ENCODE measurements at regions not wholly inside any gene's neighbourhood (a gene's known extent, or its start where the extent isn't known, plus 50 kb on each side); places are given as distances from the start of the nearest gene placed in this dataset.
A peak's percentile ranks its signal among the peaks of the same experiment; 100 is the strongest.

DNA sequence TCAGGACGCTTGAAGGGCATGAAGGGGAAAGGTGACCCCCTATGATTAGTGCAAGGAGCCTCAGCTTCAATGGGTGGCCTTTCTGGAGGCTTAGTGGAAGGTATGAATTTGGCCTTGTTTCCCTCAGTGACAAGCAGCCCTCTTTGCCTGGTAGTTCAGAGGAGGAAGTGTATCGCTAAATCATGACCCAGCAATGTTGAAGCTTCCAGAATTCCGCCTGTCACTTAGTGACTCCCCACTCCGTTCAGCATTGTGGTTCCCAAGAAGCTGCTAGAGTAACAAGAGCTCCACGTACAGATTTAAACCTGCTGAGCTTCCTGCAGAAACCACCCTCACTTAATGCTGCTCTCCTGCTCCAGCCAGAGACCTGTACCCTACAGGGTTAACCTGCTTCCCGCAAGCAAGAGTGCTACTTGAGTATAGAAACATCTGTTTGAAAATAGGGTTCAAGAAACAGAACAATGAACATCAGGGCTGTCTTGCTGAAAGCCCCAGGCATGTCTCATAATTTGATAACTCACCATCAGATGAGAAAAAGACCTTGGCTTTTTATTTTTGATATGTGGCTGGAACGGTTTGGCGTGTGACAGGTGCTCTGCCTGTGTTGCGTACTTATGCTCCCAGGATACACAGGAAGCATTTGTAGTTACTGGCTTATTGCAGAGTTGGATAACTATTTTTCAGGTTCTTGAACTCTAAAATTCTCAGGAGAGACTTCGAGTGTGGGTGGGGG is 105.2 kb downstream of the UCHL1 start:
- Histone ChIP-seq H3K36me3 (no peaks in the 10 kb centered on the region), H3K4me1 (ENCODE audit: control insufficient read depth in 1 of 2, low read depth in 2 of 2) (peaks cover 26 to 54% of the 10 kb centered on the region in 2 donors), H3K27me3 (replicated peaks; ENCODE audit: insufficient read depth) (no peaks in the 10 kb centered on the region), H3K27ac (peak overlapping the region; percentile 78 to 92), H3K4me3 (peak overlapping the region; percentile 93), H3K9me3 (no peaks in the 10 kb centered on the region)
- ATAC-seq (ENCODE audit: insufficient number of reproducible peaks, low FRiP score, low read depth) (no peak), DNase-seq (ENCODE audit: low spot score) (no peak)
- TF ChIP-seq, protein P1, sequence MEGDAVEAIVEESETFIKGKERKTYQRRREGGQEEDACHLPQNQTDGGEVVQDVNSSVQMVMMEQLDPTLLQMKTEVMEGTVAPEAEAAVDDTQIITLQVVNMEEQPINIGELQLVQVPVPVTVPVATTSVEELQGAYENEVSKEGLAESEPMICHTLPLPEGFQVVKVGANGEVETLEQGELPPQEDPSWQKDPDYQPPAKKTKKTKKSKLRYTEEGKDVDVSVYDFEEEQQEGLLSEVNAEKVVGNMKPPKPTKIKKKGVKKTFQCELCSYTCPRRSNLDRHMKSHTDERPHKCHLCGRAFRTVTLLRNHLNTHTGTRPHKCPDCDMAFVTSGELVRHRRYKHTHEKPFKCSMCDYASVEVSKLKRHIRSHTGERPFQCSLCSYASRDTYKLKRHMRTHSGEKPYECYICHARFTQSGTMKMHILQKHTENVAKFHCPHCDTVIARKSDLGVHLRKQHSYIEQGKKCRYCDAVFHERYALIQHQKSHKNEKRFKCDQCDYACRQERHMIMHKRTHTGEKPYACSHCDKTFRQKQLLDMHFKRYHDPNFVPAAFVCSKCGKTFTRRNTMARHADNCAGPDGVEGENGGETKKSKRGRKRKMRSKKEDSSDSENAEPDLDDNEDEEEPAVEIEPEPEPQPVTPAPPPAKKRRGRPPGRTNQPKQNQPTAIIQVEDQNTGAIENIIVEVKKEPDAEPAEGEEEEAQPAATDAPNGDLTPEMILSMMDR (IDR thresholded peaks at IDR 0.05): no peak

DNA sequence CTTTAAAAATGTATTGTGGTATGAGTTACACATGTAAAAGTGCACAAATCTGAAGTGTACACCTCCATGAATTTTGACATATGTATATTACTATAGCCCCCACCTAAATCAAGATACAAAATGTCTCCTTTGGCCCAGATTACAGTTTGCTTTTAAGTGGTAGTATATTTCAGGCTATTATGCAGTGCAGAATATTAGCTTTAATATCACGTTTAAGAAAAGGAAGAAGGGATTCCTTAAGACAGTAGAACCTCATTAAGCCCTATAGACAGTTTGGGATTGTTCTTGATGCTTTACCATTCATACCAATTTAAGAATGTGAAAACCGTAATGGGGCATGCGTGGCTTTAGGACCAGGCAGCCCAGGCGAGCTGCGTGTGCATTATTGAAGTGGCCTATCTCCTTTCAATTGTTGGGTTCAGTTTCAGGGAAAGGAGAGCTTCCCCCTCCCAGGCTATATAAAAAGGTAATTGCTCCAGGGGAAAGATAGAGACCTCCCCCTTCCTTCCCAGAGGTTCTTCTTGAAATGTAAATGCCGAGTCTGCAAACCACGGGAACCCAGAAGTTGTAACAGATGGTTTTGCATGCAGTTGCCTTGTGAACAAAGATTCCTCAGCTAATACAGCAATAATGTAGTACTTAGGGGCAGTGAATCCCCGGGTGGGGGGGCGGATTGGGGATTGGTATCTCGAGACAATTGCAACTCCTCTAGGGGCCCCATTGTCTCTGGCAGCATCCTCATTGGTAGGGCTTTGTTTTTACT is 106.1 kb downstream of the UCHL1 start:
- no peak for DNase-seq (ENCODE audit: low spot score)
- TF ChIP-seq, protein P1 (IDR thresholded peaks at IDR 0.05): no peak
- Histone ChIP-seq H3K36me3 (no peaks in the 10 kb centered on the region), H3K9me3 (no peaks in the 10 kb centered on the region), H3K27ac (peak overlapping the region; percentile 78 to 92), H3K4me3 (peak overlapping the region; percentile 93), H3K27me3 (replicated peaks; ENCODE audit: insufficient read depth) (no peaks in the 10 kb centered on the region), H3K4me1 (ENCODE audit: control insufficient read depth in 1 of 2, low read depth in 2 of 2) (peaks cover 26 to 55% of the 10 kb centered on the region in 2 donors)
- ATAC-seq (ENCODE audit: insufficient number of reproducible peaks, low FRiP score, low read depth): no peak

DNA sequence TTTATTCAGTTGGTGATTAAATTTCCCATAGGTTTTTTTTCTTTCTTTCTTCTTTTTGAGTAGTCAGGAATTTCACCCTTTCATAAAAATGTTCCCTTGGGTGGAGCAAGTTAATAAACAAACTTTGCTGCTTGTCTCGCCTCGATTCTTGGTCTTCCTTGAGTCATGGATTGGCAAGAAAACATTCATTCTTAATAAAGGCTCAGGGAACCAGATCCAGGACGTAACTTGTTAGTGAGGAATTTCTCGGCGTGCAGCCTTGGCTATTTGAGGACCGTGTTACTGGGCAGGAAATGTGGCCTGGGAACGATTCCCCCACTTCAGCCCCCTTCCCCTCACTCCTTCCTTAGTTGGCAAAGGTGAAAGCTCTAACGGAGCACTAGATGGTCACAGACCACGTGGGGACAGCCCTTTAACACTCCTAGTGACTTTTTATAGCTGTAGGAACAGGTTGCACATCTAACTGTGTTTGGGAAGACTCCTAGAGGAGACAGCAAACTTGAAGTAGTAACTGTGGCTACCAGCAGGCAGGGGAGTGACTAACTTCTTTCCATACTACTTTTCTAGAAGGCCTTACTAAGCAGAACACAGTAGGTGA is 106.8 kb downstream of the UCHL1 start:
- no peaks in the 10 kb centered on the region for H3K36me3 ChIP-seq
- peak overlapping the region; percentile 78 to 92 for H3K27ac ChIP-seq
- no peaks in the 10 kb centered on the region for H3K9me3 ChIP-seq
- ATAC-seq (ENCODE audit: insufficient number of reproducible peaks, low FRiP score, low read depth) (peak; percentile 45), DNase-seq (ENCODE audit: low spot score) (no peak)
- peaks cover 24 to 52% of the 10 kb centered on the region in 2 donors for H3K4me1 ChIP-seq (ENCODE audit: control insufficient read depth in 1 of 2, low read depth in 2 of 2)
- no peaks in the 10 kb centered on the region for H3K27me3 ChIP-seq (replicated peaks; ENCODE audit: insufficient read depth)
- peak overlapping the region; percentile 93 for H3K4me3 ChIP-seq
- TF ChIP-seq, protein P1 (IDR thresholded peaks at IDR 0.05): no peak

DNA sequence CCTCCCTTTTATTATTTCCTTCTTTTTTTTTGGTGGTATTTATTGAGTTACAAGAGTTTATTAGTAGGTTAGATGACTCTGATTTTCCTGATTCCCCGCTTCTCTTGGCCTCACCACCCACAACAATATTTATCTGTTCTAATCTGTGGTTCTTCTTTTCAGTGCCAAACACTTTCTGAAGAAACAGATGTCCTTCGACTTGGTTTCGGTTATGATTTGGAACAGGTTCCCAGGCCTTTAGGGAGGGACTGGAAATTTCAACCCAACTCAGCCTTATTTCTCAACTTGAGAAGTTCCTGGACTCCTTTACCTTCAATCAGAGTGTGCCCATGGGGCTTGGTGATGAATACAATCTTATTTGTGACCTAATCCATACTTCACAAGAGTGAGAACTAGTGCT is 108.1 kb downstream of the UCHL1 start:
- Histone ChIP-seq H3K27me3 (replicated peaks; ENCODE audit: insufficient read depth) (no peaks in the 10 kb centered on the region), H3K9me3 (no peaks in the 10 kb centered on the region), H3K27ac (peak overlapping the region; percentile 78 to 92), H3K4me1 (ENCODE audit: control insufficient read depth in 1 of 2, low read depth in 2 of 2) (peaks cover 19 to 53% of the 10 kb centered on the region in 2 donors), H3K4me3 (peak overlapping the region; percentile 26), H3K36me3 (no peaks in the 10 kb centered on the region)
- DNase-seq (ENCODE audit: low spot score) (no peak), ATAC-seq (ENCODE audit: insufficient number of reproducible peaks, low FRiP score, low read depth) (no peak)
- TF ChIP-seq, protein P1 (IDR thresholded peaks at IDR 0.05): no peak

DNA sequence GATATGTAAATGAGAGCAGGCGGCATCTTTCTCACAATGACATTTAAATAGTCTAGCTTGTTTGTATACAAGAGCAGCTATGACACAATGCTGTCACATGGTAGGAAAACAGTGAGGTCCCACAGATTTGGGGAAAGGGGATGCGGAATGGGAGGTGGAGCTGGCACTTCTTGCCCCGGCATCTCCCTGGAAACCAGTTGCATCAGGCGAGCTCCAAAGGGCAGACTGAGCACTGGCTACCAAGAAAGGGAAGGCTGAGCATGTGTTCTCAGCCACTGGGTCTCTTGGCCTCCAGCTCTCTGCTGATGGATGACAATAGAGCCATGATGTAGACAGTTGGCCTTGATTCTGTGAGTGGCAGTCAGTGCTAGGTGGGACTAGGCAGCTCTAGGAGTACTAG is 109.0 kb downstream of the UCHL1 start:
- Histone ChIP-seq H3K36me3 (no peaks in the 10 kb centered on the region), H3K27ac (peak overlapping the region; percentile 78 to 92), H3K4me3 (no peak overlapping the region), H3K9me3 (no peaks in the 10 kb centered on the region), H3K27me3 (replicated peaks; ENCODE audit: insufficient read depth) (no peaks in the 10 kb centered on the region), H3K4me1 (ENCODE audit: control insufficient read depth in 1 of 2, low read depth in 2 of 2) (peaks cover 25 to 57% of the 10 kb centered on the region in 2 donors)
- DNase-seq (ENCODE audit: low spot score): no peak
- ATAC-seq (ENCODE audit: insufficient number of reproducible peaks, low FRiP score, low read depth): no peak
- TF ChIP-seq, protein P1 (IDR thresholded peaks at IDR 0.05): no peak
